ENCODE measurements at regions not wholly inside any gene's neighbourhood (a gene's known extent, or its start where the extent isn't known, plus 50 kb on each side); places are given as distances from the start of the nearest gene placed in this dataset.

GRCh38 chr15:98330258-98330657 lies 318.1 kb upstream of the IGF1R start:
- ATAC-seq (no peak), DNase-seq (no peak)
- Histone ChIP-seq H3K4me1 (ENCODE audit: insufficient read depth, low read length) (no peaks in the 10 kb centered on the region), H3K4me3 (ENCODE audit: low read length) (no peak overlapping the region), H2AFZ (ENCODE audit: low read length) (no peak overlapping the region), H3K36me3 (ENCODE audit: low read depth, low read length) (no peaks in the 10 kb centered on the region), H3K9me3 (ENCODE audit: low read length) (no peaks in the 10 kb centered on the region), H3F3A (ENCODE audit: low read length, unreplicated experiment) (no peaks in the 10 kb centered on the region), H3K4me2 (ENCODE audit: low read length) (no peak overlapping the region), H3K27ac (ENCODE audit: low read length) (no peak overlapping the region), H3K9me2 (replicated peaks; ENCODE audit: low read length) (no peaks in the 10 kb centered on the region), H4K20me1 (ENCODE audit: low read length) (no peaks in the 10 kb centered on the region), H3K27me3 (ENCODE audit: low read length) (peaks cover 61% of the 10 kb centered on the region), H3K79me2 (ENCODE audit: low read length) (no peaks in the 10 kb centered on the region), H3K9ac (ENCODE audit: low read length) (no peak overlapping the region)
- CTCF ChIA-PET: no interaction called here
- intact Hi-C loops (cut with micrococcal nuclease): no loop called here
- TF ChIP-seq CTCF (conservative IDR thresholded peaks at IDR 0.05; ENCODE audit: low read depth, low read length): no peak
- POLR2A ChIA-PET (ENCODE audit: unreplicated experiment): no interaction called here
- no TSS peak for BruUV-seq (replicated peaks)

- CTCF ChIA-PET: no interaction called here
- POLR2A ChIA-PET (ENCODE audit: unreplicated experiment): no interaction called here
- Histone ChIP-seq H3K36me3 (ENCODE audit: low read depth, low read length) (no peaks in the 10 kb centered on the region), H2AFZ (ENCODE audit: low read length) (no peak overlapping the region), H3K4me2 (ENCODE audit: low read length) (no peak overlapping the region), H3K9me2 (replicated peaks; ENCODE audit: low read length) (no peaks in the 10 kb centered on the region), H3F3A (ENCODE audit: low read length, unreplicated experiment) (no peaks in the 10 kb centered on the region), H4K20me1 (ENCODE audit: low read length) (no peaks in the 10 kb centered on the region), H3K79me2 (ENCODE audit: low read length) (no peaks in the 10 kb centered on the region), H3K27me3 (ENCODE audit: low read length) (peaks cover 67% of the 10 kb centered on the region), H3K27ac (ENCODE audit: low read length) (no peak overlapping the region), H3K9ac (ENCODE audit: low read length) (no peak overlapping the region), H3K9me3 (ENCODE audit: low read length) (no peaks in the 10 kb centered on the region), H3K4me1 (ENCODE audit: insufficient read depth, low read length) (no peaks in the 10 kb centered on the region), H3K4me3 (ENCODE audit: low read length) (no peak overlapping the region)
- no TSS peak for BruUV-seq (replicated peaks)
- ATAC-seq: no peak
- intact Hi-C loops (cut with micrococcal nuclease): no loop called here
- TF ChIP-seq EZH2 (IDR thresholded peaks at IDR 0.05; ENCODE audit: low read length, unreplicated experiment): no peak
- DNase-seq: no peak
These were observed 317.5 kb upstream of the IGF1R start for GRCh38 chr15:98330692-98331435.

GRCh38 chr15:98331676-98332075 lies 316.7 kb upstream of the IGF1R start:
- no peak for TF ChIP-seq CTCF (conservative IDR thresholded peaks at IDR 0.05; ENCODE audit: low read depth, low read length)
- BruUV-seq (replicated peaks): no TSS peak
- POLR2A ChIA-PET (ENCODE audit: unreplicated experiment): no interaction called here
- intact Hi-C loops (cut with micrococcal nuclease): no loop called here
- no peak for ATAC-seq
- Histone ChIP-seq H3K9me2 (replicated peaks; ENCODE audit: low read length) (no peaks in the 10 kb centered on the region), H3K27ac (ENCODE audit: low read length) (no peak overlapping the region), H3K9me3 (ENCODE audit: low read length) (no peaks in the 10 kb centered on the region), H3K9ac (ENCODE audit: low read length) (no peak overlapping the region), H3K79me2 (ENCODE audit: low read length) (no peaks in the 10 kb centered on the region), H3K27me3 (ENCODE audit: low read length) (peaks cover 74% of the 10 kb centered on the region), H3K4me3 (ENCODE audit: low read length) (no peak overlapping the region), H4K20me1 (ENCODE audit: low read length) (no peaks in the 10 kb centered on the region), H3F3A (ENCODE audit: low read length, unreplicated experiment) (no peaks in the 10 kb centered on the region), H2AFZ (ENCODE audit: low read length) (no peak overlapping the region), H3K4me1 (ENCODE audit: insufficient read depth, low read length) (no peaks in the 10 kb centered on the region), H3K4me2 (ENCODE audit: low read length) (no peak overlapping the region), H3K36me3 (ENCODE audit: low read depth, low read length) (no peaks in the 10 kb centered on the region)
- DNase-seq: no peak
- CTCF ChIA-PET: no interaction called here
